ENCODE measurements at regions not wholly inside any gene's neighbourhood (a gene's known extent, or its start where the extent isn't known, plus 50 kb on each side); places are given as distances from the start of the nearest gene placed in this dataset.

DNA sequence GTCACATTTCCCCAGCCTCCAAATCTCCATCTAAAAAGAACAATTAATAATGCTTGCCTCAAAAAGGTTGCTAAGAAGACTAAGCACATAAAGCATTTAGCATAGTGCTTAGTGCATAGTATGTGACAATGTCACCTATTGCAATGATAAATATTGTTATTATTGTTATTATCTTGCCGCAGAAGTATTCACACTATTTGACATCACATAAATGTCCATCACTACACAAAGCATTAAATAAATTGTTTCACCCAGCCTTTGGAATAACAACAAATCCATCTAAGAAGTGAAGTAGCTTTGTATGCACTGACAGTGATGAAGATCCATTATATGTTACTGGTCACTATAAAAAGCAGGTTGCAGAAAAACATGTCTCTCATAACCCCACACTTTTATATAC is 2263.9 kb upstream of the WWC1 start:
- no peak for FAIRE-seq
- no peak for TF ChIP-seq POLR2A (IDR thresholded peaks at IDR 0.05; ENCODE audit: low read depth, low read length)
- no peak for DNase-seq (ENCODE audit: insufficient read length, low spot score)

DNA sequence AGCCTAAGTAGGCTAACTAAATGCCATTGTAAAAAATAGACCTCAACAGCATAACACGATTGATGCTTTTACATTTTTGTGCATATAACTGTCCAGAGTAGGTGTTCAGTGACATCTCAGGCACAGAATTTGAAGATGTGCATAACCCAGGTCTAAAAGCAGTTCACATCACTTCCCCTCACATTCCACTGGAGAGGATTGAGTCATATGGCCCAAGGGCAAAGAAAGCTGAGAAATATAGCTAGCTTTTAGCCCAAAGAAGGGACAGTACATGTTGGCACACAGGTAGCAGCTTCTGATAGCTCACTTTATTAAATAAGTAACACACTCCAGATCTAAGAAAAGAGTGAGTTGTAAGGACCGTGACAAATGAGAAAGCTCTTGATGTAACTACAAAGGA is 2259.5 kb upstream of the WWC1 start:
- FAIRE-seq: no peak
- no peak for DNase-seq (ENCODE audit: insufficient read length, low spot score)
- no peak for TF ChIP-seq POLR2A (IDR thresholded peaks at IDR 0.05; ENCODE audit: low read depth, low read length)

GRCh38 chr5:166032601-166033000 is 2258.8 kb upstream of the WWC1 start:
- DNase-seq (ENCODE audit: insufficient read length, low spot score) (no peak), FAIRE-seq (no peak)
- no peak for TF ChIP-seq POLR2A (IDR thresholded peaks at IDR 0.05; ENCODE audit: low read depth, low read length)

- DNase-seq (ENCODE audit: insufficient read length, low spot score) (no peak), FAIRE-seq (no peak)
- TF ChIP-seq POLR2A (IDR thresholded peaks at IDR 0.05; ENCODE audit: low read depth, low read length): no peak
Measured at GRCh38 chr5:166045961-166046360, 2245.5 kb upstream of the WWC1 start.

DNA sequence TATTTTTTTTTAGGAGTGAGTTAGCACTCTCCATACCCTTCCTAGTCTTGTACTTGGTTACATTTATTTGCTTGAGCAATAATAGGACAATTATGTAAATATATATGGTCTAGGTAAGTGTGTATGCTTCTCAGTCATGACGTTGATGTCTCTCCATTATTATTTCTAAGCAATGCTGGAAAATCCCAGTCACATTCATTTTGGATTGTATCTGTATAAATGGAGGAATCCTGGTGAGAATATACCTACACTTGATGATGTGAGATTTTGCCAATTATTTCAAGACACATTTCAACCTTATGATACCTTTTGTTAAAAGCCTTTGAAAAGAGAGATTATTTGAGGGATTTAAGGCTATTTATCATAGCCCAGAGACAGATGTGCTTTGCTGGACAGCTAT is 2244.5 kb upstream of the WWC1 start:
- no peak for DNase-seq (ENCODE audit: insufficient read length, low spot score)
- no peak for TF ChIP-seq POLR2A (IDR thresholded peaks at IDR 0.05; ENCODE audit: low read depth, low read length)
- no peak for FAIRE-seq

DNA sequence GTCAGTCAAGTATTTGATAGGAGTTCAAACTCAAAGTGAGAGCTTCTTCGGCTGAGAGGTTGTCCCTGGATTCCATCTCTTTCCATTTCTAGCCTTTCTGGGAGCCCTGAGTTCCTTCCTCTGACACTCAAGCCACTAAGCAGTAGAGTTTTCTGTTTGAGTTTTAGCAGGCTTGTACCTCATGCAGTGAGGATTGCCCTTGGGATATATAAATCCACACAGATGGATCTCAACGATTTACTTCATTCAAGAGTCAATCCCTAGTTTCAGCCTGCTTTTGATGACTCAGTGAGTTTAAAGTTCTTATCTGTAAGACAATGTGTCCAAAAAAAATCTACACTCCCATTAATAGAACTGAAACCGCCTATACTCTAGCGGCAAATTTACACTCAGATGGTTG is 2240.9 kb upstream of the WWC1 start:
- DNase-seq (ENCODE audit: insufficient read length, low spot score): no peak
- no peak for TF ChIP-seq POLR2A (IDR thresholded peaks at IDR 0.05; ENCODE audit: low read depth, low read length)
- no peak for FAIRE-seq

GRCh38 chr5:166058660-166059059 is 2232.8 kb upstream of the WWC1 start:
- FAIRE-seq (no peak), DNase-seq (ENCODE audit: insufficient read length, low spot score) (no peak)
- no peak for TF ChIP-seq POLR2A (IDR thresholded peaks at IDR 0.05; ENCODE audit: low read depth, low read length)

DNA sequence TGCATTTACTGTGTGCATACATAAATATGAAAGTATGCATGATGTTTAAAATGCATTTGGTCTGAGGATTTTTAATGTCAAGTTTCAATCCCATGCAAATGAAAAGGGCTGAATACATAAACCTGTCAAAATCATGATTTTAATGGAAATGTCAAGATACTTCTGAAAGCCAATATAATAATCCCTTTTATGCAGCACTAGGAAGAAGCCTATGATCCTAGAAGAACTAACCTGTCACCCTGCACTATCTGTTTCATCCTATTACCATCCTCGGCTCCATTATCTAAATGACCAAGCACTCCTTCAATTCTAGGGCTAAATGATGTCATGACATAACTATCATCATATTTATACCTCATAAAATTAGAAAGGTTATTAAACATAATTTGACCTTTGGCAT is 2229.4 kb upstream of the WWC1 start:
- FAIRE-seq (no peak), DNase-seq (ENCODE audit: insufficient read length, low spot score) (no peak)
- no peak for TF ChIP-seq POLR2A (IDR thresholded peaks at IDR 0.05; ENCODE audit: low read depth, low read length)

DNA sequence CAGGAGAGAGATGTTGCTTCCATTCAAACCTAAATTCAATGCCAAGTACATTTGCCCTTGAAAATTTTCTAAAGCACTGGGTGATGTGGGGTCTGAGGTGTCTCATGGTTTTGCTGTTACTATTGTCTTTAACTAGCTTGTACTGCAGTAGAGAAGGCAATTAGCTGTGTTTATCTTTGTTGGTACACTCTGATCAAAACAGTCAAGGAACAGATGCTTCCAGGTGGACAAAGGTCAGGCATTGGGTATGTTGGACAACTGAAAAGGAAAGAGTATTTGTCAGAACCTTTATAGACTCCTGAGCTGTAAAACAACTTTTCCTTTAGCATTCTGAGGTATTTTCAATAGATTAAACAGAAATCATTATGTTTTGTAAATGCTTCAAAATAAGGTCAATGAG is 2228.7 kb upstream of the WWC1 start:
- DNase-seq (ENCODE audit: insufficient read length, low spot score): no peak
- no peak for TF ChIP-seq POLR2A (IDR thresholded peaks at IDR 0.05; ENCODE audit: low read depth, low read length)
- FAIRE-seq: no peak

DNA sequence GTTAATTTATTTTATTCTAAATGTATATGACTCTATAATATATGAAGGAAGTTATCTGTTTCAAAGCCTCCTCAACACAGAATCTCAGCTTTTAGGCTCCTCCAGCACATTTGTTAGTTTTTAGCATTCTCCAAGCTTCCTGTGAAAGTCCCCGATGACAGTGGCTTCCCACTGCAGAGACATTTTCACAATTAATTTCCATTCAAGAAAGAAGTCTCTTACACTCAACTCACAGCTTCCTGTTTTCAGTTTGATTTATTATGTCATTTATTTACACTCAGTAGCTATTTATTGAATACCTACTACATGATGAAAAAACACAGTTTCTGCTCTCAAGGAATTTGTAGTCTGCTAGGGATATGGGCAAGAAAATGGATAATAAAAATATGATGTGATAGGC is 2228.2 kb upstream of the WWC1 start:
- no peak for DNase-seq (ENCODE audit: insufficient read length, low spot score)
- no peak for TF ChIP-seq POLR2A (IDR thresholded peaks at IDR 0.05; ENCODE audit: low read depth, low read length)
- no peak for FAIRE-seq

DNA sequence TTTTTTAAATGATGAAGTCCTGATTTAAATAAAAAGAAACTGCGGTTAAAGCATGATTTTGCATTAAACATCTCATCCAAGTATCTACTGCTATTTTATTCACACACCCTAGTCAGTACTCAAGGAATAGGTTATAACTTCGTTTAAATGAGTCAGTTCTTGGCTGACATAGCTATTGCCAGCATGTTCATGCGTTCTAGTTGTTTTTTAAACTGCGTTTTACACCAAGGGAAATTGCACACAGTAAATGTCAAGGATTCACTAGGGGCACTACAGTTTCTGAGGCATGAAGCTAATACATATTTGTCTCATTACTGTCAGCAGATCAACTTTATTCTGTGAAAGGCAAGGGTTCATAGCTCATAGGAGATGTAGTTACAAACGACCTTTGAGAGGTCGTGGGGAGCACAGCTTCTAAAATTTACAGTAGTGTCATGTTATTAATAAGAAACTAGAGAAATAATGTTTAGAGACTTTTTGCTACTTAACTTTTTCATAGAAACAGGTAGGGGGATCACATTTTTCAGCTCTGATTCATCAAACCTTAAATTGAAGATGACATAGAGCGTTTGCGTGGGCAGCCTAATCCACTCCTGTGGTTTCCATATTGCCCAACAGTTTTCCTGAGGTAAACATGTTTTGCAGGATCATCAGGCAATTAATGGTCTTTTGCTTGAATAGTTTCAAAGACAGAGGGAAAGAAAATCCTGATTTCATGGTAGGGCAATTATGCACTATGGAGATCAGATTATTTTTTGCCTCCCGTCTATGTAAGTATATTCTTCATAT is 2222.7 kb upstream of the WWC1 start:
- no peak for DNase-seq (ENCODE audit: insufficient read length, low spot score)
- FAIRE-seq: no peak
- TF ChIP-seq POLR2A (IDR thresholded peaks at IDR 0.05; ENCODE audit: low read depth, low read length): no peak

DNA sequence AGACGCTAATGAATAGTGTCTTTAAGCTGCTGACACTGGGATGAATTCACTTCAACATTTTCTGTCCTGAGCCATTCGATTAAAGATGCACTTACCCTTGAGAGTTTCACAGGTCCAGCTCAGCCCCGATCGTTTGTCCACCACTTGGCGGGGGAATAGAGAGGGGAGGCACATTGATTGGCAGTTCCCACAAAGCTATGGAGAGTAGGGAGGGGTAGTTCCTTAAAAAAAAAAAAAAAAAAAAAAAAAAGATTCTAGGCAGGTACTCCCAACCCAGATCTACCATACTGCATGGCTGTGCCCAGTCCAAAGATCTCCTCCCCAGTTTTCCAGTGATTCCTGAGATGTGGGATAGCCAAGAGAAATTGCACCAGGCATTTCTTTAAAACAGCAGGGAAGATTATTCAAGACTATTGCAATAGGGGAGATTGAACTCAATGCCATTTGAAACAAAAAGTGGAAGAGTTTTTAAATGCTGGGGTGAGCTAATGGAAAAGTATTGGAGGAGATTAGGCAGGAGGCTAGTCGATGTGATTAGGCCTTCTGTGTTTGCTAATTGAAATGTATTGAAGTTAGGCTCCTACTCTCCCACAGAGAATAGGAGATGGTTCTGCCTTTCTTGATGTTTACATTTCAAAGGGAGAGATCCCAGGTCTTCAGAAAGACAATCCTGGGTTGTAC is 2217.4 kb upstream of the WWC1 start:
- no peak for TF ChIP-seq POLR2A (IDR thresholded peaks at IDR 0.05; ENCODE audit: low read depth, low read length)
- no peak for DNase-seq (ENCODE audit: insufficient read length, low spot score)
- FAIRE-seq: no peak

- TF ChIP-seq POLR2A (IDR thresholded peaks at IDR 0.05; ENCODE audit: low read depth, low read length): no peak
- DNase-seq (ENCODE audit: insufficient read length, low spot score) (no peak), FAIRE-seq (no peak)
Measured at GRCh38 chr5:166074582-166075481, 2216.6 kb upstream of the WWC1 start.

Measured in H54 (cell line).